CD4-positive, alpha-beta T cell treated with Interferon alpha-2 for 1 hour (primary cell): ENCODE measurements at regions not wholly inside any gene's neighbourhood (a gene's known extent, or its start where the extent isn't known, plus 50 kb on each side); places are given as distances from the start of the nearest gene placed in this dataset.

Source experiments
- DNase-seq, 2 donors: peaks; one replicate each; pipeline ENCODE4 v3.0.0-alpha.2; 2020 to 2022

DNA sequence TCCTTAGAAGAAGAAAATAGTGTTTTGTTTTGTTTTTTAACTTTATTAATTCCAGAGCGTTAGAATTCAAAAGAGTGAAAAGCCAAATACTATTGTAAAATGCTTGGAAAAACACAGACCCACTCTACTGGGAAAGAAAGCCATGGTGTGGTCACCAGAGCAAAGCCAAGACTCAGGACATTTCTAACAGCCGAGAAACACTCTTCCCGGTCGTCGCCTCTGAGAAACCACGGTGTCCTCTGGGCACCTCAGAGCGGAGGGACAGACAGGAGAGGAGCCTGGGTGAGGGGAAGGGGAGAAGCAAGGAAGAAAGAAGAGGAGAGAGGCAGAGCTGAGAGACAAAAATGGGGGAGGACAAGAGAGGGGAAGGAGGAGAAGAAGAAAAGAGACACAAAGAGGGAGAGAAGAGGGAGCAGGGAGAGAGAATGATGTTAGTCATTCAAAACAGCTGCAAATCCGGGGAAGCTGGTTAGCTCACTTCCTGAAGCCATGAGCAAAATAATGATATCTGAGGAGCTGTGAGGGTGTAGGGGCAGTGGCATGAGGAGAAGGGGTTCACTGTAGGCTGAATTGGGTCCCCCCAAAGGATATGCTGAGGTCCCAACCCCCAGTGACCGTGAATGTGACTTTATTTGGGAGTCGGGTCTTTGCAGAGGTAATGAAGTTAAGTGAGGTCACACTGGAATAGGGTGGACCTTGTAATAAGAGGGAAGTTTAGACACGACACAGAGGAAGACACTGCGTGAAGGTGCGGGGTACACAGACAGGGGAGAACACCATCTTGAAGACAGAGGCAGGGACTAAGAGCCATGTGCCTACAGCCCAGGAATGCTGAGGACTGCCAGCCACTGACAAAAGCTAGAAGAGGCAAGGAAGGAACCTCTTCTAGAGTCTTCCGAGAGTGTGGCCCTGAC lies 58.2 kb upstream of the DMRTB1 start:
- no peak for DNase-seq

DNA sequence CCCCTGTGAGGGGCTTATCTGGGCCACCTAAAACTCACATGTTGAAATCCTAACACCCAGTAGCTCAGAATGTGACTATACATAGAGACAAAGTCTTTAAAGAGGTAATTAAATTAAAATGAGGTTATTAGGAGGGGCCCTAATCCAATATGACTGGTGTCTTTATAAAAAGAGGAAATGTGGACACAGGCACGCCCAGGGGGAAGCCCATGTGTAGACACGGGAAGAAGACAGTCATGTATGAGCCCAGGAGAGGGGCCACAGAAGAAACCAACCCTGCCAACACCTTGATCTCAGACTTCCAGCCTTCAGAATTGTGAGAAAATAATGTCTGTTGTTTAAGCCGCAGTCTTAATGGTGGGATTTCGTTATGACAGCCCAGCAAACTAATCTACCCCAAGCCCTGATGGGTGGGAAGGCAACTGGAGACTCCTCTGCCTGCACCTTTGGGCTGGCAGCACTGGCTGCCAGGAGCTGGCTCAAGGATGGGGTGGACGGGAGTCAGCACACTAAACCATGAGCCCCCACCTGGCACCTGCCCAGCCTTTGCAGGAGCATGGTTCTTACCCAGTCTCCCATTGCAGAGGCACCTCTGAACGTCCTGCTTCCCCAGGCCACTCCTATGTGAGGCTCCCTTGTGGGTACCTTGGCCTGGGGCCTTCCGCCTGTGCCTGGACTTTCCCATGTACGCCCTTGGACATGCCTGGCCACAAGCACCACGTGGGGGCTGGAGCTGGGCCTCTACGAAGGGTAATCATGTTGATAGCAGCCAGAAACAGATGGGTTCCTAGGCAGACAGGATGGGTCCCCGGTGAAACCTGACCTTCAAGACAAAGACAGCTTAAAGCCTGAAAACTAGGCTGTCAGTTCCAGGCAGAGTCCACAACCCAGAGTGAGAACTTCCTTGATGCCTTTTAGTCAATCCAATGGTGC lies 57.1 kb upstream of the DMRTB1 start:
- DNase-seq, result no peak

DNA sequence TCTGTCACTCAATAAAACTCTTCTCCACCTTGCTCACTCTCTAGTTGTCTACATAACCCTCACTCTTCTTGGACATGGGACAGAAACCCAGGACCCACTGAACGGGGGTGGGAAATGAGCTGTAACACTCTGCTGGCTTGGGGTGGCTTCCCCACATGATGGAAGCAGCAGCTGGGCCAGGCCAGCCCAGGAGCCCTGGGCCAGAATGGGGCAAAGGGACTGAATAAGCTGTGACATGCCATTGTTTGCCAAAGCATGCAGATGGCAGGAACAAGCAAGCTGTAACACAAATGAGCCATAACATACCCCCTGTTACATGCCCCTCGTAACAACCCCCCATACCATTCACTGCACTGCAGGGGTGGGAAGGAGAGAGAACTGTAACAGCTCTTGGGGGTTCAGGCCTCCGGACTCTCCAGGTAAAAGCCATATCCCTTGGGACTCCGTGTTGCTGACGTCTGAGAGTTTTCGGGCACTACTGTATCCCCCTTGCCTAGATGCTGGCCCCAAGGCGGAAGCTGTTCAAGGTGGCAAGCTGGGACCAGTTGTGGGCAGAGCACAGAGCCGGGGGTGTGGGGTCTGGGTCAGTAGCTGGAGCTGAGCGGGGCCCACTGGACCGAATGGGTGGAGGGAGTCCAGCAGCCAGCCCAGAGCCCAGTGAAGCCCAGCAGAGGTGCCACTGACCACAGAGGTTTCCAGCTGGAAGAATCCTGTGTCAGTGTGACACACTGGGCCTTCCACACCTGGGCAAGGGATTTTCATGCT lies 56.1 kb upstream of the DMRTB1 start:
- no peak for DNase-seq

DNA sequence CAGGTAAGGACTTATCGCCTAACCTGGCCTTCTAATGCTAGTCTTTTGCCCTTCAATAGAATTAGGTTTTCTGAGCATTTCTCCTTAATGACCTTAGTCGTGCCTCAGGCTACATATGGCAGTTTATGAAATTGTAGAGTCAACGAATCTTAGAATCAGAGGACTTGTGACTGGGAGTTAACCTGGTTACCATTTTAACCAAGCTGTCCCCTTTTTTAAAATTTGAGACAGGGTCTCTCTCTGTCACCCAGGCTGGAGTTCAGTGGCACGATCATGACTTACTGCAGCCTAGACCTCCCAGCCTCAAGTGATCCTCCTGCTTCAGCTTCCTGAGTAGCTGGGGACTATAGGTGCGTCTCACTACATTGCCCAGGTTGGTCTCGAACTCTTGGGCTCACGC lies 53.5 kb upstream of the DMRTB1 start:
- no peak for DNase-seq

DNA sequence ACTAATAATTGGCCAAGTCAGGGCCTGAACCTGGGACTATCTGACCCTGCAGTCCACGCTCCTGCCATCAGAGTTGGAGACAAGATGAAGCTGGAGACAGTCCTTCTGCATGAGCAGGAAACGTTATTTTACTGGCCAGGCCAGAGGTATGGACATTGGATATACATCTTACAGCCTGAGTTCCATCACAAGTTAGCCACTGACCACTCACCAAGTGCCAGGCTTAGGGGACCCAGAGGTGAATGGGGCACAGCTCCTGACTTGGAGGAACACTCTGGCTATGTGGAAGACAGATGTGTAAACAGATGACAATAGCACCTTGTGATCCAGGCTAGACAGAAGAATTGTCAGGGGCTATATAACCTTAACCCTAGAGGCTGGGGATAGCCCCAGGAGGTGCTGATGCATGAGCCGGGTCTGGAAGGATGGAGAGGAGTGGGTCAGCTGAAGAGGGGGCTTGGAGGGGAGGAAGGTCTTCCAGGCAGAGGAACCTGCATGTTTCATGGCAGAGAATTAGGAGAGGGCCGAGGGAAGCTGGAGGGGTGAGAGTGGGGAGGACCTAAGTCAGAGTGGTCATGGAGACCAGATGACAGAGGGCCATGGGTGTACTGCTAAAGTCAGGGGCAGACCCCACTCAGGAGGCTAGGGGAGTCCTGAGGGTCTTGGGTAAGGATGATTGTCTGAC lies 52.5 kb upstream of the DMRTB1 start:
- no peak for DNase-seq

DNA sequence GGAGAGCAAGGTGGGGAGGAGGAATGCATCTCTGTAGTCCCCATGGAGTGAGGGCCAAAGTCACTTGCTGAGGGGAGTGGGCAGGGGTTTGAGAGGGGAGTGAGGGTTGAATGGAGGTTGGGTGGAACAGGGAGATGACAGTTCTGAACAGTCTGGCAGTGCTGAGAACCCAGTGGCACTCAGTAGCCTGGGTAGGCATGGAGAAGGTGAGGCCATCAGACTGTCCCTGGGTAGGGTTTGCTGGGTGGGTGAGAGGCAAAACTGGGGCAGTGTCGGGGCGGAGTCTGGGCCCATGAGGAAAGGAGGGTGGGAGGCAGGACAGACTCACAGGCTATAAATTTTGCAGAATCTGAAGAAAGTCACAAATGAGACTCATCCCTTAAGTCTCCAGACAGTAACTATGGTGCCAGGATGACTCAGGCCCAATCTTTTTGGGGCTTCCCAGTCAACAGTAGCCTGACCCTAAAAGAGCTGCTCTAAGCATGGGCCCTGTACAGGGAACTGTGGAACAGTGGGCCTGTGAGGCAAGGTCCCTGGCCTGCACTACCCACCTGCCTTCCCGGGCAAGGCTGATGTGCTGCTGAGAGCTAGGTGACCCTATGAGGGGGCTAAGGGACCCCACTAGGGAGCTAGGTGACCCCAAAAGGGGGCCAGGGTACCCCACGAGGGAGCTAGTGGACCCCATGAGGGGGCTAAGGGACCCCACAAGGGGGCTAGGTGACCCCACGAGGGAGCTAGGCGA lies 51.0 kb upstream of the DMRTB1 start:
- DNase-seq, result no peak

DNA sequence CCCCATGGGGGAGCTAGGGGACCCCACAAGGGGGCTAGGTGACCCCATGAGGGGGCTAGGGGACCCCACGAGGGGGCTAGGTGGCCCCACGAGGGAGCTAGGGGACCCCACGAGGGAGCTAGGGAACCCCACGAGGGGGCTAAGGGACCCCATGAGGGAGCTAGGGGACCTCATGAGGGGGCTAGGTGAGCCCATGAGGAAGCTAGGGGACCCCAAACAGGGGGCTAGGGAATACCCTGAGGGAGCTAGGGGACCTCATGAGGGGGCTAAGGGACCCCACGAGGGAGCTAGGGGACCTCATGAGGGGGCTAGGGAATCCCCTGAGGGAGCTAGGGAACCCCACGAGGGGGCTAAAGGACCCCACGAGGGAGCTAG lies 50.5 kb upstream of the DMRTB1 start:
- no peak for DNase-seq

DNA sequence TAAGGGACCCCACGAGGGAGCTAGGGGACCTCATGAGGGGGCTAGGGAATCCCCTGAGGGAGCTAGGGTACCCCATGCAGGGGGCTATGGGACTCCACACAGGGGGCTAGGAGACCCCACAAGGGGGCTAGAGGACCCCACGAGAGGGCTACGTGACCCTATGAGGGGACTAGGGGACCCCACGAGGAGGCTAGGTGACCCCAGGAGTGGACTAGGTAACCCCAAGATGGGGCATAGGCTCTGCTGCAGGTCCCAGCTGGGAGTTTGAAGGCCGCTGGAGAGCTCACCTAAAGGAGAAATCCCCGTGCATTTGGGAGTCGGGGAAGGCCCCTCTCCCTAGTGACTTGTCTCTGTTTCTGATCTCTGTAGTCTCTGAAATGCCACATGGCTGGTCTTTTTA lies 50.0 kb upstream of the DMRTB1 start:
- DNase-seq, result no peak
